ENCODE measurements at regions not wholly inside any gene's neighbourhood (a gene's known extent, or its start where the extent isn't known, plus 50 kb on each side); places are given as distances from the start of the nearest gene placed in this dataset.

DNA sequence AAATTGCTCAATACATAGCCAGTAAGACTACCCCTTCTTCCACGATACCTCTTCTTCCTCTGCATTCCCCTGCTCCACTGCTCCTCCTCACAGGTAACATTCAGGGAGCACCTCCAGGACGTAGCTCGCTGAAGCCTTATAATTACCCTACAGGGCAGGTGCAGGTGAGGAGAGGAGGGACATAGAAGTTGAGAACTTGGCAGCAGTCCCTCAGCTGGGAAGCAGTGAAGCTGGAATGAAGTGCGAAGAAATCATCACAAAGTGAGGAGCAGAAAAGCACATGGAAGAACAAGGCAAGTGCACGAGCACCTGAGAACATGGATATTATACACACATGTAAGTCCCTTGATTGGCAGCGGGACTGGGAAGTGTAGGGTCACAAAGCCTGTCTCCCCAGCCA lies 118.2 kb downstream of the HSD17B3 start:
- DNase-seq (ENCODE audit: low spot score), result no peak

DNA sequence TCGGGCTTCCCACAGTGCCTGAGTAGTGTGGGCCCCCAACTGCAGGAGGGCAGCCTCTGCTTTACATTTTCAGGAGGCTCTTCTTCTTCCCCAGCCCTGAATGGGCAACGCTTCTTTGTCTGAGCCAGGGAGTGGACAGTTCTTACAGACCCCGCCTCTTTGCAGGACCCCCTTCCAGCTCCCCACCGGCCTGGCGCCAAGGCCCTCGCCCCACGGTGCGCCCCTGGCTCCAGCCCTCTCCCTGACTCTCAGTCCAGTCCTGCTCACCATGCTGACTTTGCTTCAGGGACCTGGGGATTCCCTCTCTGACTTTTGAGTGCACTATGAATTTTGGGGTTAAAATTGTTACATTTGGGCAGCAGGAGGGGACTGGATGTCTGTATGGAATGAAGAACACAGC lies 123.8 kb downstream of the HSD17B3 start:
- DNase-seq (ENCODE audit: low spot score), result no peak

DNA sequence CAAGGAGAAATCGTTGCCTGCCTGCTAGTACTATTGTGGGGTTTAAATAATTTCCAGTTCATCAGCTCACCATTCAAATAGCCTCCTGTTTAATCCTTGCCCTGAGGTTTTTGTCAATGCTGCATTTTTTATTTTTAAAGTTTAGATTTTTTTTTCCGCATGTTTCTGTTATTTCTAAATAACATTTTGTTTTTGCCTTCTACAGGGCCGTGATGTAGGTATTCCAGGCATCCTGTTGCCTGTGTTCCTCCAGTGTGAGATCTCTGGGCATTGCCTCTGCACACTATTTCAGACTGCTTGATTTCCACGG lies 124.3 kb downstream of the HSD17B3 start:
- DNase-seq (ENCODE audit: low spot score), result no peak

DNA sequence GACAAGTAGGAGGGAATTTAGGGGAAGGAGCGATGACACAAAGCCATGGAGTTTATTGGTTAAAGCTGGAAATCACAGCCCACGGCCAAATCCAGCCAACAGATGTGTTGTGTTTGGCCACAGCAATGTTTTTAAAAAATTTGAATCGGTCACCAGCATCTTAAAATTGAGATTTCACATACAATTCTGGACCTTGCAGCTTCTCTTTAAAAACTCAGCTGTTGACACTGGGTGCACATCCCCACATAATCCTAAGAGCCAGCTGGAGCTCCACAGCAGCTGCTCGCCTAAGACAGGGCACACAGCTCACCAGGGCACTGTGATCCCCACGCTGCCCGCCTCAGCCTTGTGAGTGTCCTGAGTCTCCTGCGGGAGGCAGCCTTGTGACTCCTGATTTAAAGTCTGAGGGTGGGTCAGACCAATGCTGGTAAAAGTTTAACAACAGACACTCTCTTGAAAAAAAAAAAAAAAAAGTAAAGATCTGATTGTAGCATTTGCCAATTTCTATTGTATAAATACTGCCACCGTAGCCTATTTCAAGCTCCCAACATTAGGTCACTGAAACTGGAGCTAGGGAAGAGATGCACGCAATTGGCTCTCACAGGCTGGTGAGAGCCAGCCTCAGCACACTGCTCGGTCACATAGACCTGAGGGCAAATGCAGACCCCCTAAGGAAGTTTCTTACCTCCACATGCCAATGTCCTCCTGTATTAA lies 124.8 kb downstream of the HSD17B3 start:
- DNase-seq (ENCODE audit: low spot score), result no peak

DNA sequence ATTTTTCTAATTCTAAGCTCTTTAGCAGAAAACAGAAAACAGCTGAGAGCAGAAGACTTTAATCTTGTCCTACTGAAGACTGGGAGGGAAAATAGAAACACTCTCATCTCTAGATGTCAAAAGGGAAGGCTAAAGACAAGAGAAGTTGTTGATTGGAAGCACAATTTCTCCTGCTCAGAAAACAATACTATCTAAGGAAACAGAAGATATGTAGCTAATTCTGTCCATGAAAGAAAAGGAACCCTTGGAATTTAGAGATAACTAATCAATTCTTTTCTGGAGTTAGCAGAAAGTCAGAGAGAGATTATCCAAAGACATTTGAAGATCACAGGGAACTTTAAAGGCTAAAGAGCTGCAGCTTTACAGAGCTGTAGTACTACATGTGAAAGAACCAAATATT lies 126.2 kb downstream of the HSD17B3 start:
- no peak for DNase-seq (ENCODE audit: low spot score)

DNA sequence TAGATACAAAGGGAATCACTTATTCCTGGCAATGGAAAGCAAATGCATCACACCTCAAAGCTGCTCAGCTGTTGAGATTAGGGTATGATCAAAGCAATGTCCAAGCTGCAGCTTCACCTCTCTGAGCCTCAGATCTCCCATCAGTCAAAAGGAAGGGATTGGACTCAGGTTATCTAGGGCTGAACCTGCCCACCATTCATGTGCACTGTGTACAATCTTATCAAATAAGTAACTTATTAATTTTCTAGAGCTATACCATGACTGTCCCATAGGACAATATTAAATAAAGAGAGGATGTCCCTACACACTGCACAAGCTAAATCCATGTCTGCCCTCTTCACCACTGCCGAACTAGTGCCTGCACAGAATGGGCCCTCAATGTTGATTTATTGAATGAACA lies 127.0 kb downstream of the HSD17B3 start:
- DNase-seq (ENCODE audit: low spot score), result no peak

DNA sequence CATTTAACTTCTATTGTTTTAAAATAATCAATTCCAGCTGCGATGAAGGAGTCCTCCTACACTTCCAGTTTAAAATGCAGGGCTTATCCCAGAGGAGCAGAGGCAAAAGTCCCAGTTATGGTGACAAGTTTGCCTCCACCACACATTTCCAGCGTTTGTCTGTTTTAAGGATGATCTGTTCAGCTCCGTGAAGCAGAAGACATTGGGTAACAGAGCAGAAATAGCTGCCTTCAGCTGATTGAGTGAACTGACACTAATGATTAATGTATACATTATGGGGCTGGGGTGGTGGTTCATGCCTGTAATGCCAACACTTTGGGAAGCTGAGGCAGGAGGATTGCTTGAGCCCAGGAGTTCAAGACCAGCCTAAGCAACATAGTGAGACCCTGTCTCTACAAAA lies 127.6 kb downstream of the HSD17B3 start:
- DNase-seq (ENCODE audit: low spot score), result no peak

DNA sequence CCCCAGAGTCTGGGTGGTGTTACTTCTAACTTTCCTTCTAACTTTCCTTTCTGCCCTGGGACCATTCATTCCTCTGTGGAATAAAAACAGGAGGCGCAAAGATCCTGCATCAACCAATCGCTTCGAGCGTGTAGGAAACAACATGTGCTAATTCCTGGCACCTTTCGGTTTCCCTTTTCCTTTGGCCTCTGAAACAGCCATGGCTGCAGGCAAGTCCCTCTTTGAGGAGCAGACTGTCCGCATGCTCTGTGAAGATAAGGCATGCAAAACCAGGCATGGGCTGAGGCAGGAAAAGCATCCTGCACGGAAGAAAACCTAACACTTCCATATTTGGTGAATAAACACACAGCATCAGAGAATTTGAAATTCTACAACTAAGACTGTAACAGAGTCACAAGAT lies 128.3 kb downstream of the HSD17B3 start:
- DNase-seq (ENCODE audit: low spot score), result no peak

DNA sequence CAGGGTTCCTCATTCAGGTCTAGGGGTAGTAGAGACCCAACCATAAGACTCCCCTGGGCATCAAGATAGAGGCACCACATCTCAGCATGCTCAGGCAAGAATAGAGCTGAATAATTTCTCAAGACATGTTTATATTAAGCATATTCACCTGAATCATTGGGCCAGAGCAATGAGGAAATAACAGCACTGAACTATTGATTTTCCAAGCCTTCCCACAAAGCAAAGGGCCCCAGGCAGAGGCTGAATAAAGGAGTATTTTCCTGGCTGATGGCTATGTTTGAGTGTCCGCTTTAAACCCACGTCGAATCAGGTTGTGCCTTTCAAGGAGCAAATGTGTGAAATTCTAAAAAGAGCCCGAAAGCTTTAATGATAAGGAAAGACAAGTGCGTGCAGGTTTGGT lies 129.2 kb downstream of the HSD17B3 start:
- DNase-seq (ENCODE audit: low spot score), result no peak

DNA sequence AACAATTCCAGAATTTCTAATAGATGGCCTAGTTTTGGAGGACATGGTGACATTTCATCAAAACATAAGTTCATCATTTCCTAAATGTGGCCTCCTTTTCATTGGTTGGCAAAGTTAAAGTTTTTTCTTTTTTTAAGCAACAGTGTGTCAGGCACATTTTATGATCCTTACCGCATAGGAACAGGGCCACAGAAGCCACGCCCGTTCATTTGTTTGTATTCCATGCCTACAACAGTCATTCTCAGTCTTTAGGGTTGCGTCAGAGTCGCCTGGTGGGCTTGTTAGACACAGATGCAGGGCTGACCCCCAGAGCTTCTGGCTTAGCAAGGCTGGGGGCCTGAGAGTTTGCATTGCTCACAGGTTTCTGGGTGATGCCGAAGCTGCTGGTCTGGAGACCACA lies 130.2 kb downstream of the HSD17B3 start:
- DNase-seq (ENCODE audit: low spot score), result no peak

DNA sequence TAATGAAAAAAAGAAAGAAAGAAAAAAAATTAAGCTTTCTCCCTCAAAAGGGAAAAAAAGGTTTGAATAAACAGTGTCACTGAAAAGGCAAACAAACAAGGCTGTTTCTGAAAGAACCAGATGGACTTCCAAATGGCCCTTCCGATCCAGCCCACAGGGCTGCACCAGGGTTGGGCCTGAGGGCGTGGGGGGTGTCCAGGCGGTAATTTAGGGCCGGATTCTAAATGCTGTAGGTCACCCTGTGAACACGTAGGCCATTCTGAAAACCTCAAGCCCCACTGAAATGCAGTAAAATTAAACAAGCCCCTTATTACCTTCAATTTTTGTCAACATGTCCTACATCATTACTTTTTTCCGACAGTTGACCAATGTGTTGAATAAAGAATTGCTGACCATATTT lies 132.1 kb downstream of the HSD17B3 start:
- DNase-seq (ENCODE audit: low spot score), result no peak

DNA sequence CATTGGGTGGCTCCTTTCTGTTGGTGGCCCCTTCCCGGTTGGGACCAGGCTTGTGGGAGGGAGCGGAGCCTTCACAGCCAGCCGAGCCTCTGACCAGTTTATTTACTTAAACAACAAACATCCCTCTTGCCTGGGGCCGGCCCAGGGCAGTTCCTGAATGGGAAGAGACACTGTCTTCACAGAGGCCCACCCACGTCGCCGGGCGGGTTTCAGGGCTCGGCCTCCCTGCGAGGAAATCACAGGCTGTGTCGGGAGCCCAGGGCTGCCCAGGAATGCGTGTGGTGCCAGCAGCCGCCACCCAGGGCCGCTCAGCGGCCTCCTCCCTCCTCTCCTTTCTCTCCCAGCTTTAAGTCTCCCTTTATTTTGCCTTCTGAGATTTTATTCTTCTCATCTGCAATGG lies 132.5 kb downstream of the HSD17B3 start:
- DNase-seq (ENCODE audit: low spot score), result no peak

DNA sequence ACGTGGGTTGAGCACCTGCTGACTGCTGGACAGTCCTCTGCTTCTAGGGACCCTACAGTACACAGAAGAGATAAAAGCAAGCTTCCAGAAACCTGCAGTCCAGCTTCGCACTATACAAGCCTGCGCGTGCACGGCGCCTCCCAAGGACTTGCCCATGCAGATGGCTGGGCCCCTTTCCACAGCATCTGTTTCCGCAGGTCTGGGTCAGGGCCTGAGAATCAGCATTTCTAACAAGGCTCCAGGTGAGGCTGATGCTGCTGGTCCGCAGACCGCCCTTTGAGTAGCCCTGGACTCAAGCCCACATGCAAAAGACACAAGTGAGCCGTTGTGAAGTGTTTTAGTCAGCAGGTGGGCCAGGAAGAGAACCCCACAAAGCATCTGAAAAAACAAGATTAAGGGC lies 133.1 kb downstream of the HSD17B3 start:
- no peak for DNase-seq (ENCODE audit: low spot score)

DNA sequence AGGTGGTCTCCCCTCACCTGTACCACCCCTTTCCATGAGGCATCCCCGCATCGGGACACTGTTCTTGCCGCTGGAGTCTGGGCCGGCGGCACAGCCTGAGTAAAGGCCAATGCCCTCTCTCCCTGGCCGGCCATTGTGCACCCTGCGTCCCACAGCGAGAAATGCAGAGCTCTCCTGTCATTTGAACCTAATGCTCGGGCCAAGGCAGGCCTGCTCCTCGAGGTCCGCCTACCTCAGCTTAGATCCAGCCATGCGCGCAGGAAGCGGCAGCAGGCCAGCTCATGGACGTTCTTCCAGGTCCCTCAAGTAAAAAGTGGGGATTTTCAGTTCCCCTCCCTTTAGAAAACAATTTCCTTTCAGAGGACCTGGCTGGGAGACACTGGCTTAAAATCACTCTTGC lies 135.0 kb downstream of the HSD17B3 start:
- no peak for DNase-seq (ENCODE audit: low spot score)

DNA sequence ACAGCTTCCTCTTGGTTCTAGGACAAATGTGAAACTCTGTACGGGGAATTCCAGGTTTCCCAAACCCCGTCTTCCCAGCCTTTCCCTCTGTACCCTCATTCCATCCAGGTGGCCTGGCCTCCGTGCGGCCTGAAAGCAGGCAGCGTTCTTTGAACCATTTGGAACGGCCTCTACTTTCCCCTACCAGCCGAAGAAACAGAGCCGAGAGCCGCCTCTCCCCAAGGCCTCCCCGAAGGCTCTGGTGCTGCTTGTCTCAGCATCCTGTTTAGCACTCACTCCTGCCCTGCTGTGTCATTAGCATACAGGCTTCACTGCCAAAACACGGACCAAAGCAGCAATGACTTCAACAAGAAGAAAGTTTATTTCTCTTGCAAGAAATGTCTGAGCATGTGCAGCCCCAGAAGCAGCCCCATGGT lies 137.7 kb downstream of the HSD17B3 start:
- no peak for DNase-seq (ENCODE audit: low spot score)

DNA sequence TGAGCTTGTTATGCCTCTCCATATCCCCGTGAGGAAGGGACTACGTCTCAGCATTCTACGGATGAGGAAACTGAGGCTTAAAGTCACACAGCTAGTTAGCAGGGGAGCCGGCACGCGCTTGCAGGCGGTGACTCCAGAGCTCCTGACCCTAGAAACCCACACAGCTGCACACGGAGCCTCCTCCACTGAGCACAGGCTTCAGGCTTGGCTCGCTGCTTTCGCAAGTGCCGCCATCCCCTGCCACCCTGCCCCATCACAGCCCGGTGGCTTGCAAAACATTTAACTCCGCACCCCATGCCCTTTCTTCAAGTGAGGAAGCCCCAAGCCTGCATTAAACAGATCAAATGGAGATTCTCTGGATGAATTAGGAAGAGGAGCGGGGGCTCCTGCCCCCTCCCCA lies 138.3 kb downstream of the HSD17B3 start:
- no peak for DNase-seq (ENCODE audit: low spot score)

DNA sequence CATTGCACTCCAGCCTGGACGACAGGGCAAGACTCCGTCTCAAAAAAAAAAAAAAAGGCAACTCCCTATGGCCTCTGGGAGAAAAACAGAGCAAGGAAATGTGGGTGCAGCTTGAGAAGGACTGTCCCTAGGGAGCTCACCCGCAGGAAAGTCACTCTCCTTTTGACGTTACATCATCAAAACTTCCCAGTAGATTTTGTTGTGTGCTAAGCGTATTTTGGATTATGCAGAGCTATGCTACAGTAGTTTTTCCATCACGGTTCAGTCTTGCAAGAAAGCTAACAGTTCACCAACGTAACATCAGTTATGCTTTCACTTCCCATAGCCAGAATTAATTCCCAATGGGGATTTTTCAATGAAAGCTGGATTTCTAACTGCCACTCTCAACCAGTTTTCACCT lies 138.8 kb downstream of the HSD17B3 start:
- no peak for DNase-seq (ENCODE audit: low spot score)

DNA sequence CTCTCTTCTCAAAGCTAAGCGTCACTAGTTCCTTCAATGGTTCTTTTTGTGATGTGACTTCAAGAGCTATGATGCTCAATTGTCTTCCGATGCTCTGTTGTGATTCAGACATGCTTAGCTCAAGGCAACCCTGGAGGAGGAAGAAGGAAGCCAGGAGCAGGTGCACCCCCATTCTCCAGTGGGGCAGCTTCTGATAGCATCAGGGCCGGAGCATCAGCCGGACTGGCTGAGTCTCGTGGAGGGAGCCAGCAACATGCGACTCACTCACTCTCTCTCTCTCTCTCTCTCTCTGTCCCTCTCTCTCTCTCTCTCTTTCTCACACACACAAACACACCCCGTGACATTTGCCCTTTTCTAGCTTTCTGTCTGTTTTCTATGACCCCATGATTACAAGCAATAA lies 140.2 kb downstream of the HSD17B3 start:
- DNase-seq (ENCODE audit: low spot score), result no peak

DNA sequence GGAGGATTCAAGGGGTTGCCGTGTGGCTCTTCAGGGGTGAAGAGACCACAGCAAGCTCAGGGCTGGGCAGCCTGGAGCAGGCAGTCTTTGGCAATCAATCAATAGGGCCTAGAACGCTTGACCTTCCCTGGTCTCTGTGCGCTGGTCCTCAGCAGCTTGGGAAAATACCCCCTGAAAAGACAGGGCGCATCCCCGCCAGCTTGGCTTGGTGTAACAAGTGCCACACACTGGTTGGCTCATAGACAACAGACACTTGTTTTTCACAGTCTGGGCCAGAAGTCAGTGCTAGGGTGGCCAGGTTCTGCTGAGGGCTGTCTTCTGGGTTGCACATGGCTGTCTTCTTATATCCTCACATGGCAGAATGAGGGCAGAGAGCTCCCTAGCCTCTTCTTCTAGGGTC lies 141.1 kb downstream of the HSD17B3 start:
- DNase-seq (ENCODE audit: low spot score), result no peak

DNA sequence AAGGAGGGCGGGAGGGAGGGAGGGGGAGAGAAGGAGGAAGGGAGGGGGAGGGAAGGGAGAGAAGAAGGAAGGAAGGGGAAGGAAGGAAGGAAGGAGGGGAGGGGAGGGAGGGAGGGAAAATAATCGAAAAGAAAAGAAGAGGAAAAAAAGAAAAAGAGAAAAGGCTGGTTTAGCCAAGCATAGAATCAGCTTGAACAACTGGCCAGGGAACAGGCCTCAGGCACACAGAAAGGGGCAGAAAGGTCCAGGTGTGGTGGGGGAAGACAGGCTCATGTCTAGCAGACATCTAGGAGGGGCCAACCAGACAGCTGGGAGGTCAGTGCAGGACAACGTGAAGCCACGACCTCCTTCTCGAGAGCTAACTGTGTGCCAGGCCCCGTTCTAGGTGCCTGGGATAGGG lies 141.8 kb downstream of the HSD17B3 start:
- DNase-seq (ENCODE audit: low spot score), result no peak

DNA sequence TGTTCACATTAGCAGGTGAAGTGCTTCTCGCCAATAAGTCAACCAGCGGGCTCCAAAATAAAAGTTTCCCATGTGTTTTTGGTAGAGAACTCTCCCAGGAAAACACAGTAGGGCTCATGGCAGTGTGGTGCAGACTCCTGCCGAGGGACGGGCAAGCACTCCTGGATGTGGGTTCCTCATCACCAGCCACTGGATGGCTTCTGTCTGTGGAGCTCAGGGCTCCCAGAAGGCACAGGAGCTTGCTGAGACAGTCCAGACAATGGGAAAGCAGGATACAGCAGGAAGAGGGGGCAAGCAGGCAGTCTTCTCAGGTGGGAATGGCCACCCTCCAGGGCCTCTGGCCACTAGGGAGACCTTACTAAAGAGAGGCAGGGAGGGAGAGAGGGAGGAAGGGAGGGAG lies 142.4 kb downstream of the HSD17B3 start:
- no peak for DNase-seq (ENCODE audit: low spot score)

DNA sequence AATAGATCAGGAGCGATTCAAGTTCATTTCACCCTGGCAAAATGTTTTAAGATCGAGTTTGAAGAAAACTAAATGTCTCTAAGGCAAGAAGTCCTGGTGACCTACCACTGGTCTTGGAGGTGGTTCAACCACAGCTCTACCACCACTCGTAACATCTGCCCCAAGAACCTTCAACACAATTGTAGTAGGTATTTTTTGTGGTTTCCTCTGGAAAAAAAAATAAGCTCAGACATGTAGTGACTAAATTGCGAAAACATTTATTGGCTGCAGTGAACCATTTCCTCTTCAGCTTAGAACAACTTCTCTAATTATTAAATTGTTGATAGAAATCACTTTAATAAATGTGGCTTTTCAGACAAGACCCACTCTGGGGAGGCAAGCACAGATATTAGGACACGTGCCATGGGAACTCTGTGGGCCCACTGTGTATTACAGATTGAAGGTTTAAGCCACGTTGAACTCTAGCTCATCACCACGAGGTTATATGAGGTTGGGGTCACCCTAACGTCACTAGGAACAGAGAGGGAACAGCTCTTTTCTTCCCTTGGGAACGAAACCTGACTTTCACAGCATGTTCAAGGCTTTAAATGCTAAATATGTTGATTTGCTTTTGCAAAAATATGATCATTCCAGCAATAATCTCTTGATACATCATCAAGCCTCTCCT lies 142.9 kb downstream of the HSD17B3 start:
- DNase-seq (ENCODE audit: low spot score), result no peak

DNA sequence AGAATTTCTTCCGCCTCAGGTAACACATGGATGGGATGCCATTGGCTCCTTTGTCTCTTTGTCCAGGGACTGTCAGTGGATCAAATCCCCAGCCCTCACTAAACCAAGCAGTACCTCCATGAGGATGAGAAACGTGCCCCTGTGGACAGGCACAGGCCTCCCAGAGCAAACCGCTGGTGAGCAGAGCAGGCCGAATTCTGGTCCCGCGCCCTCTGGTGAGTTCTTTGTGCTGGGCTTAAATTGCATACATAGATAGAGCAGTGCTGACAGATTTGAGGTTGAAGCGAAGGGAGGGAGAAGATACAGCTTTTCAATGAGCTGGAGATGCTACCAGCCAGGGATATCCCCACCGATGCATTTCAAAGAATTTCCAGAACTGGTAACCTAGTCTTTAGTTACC lies 143.8 kb downstream of the HSD17B3 start:
- no peak for DNase-seq (ENCODE audit: low spot score)

DNA sequence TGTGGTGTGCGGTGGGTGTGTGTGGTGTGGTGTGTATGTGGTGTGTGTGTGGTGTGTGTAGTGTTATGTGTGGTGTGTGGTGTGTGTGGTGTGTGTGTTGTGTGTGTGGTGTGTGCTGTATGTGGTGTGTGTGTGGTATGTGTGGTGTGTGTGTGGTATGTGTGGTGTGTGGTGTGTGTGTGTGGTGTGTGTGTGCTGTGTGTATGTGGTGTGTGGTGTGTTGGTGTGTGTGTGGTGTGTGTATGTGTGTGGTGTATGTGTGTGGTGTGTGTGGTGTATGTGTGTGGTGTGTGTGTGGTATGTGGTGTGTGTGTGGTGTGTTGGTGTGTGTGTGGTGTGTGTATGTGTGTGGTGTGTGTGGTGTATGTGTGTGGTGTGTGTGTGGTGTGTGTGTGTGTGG lies 144.3 kb downstream of the HSD17B3 start:
- no peak for DNase-seq (ENCODE audit: low spot score)
